ENCODE measurements at regions not wholly inside any gene's neighbourhood (a gene's known extent, or its start where the extent isn't known, plus 50 kb on each side); places are given as distances from the start of the nearest gene placed in this dataset.

DNA sequence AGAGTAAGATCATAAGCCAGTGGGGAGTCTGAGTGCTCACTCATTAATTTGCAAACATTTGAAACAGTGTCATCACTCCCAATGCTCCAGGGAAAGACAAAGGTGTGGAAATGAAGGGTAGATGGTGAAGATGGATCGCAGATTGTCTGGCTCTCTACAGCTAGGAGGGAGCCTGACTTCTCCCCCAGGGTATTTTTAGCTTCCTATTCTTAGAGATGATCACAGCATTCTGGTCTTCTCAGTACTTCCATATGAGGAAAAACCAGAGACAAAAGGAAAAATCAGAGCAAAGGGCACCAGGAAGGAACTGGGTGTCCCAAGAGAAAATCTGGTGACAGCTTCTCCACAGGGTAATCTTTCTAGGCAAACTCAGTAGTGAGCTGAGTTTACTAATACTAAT is 401.9 kb upstream of the GRIA1 start:
- Mint-ChIP-seq H3K4me3 (no peak overlapping the region), H3K36me3 (no peaks in the 10 kb centered on the region), H3K9me3 (peaks cover 0 to 8% (median 7%) of the 10 kb centered on the region in 3 donors), H3K4me1 (no peaks in the 10 kb centered on the region), H3K27ac (no peak overlapping the region), H3K27me3 (no peaks in the 10 kb centered on the region)
- H3K27me3 ChIP-seq (replicated peaks in 1 of 2; ENCODE audit: control insufficient read depth in 2 of 2, extremely low read depth in 1 of 2, insufficient read depth in 2 of 2, low read length in 1 of 2): no peaks in the 10 kb centered on the region
- H3K4me1 ChIP-seq (ENCODE audit: control insufficient read depth in 1 of 2, extremely low read depth in 1 of 2, insufficient read depth in 2 of 2, low read length in 2 of 2): no peaks in the 10 kb centered on the region
- no peaks in the 10 kb centered on the region for H3K36me3 ChIP-seq (ENCODE audit: control insufficient read depth in 2 of 2, extremely low read depth in 1 of 2, insufficient read depth in 1 of 2, low read length in 1 of 2)
- ATAC-seq (replicated peaks in 1 of 4): no peak
- no peak overlapping the region for H3K27ac ChIP-seq (ENCODE audit: low read length)
- H3K4me3 ChIP-seq (ENCODE audit: control insufficient read depth in 1 of 2, extremely low read depth in 1 of 2, low read length in 1 of 2): no peak overlapping the region
- no CpG with 5 or more reads among the region's 1 CpG for WGBS (ENCODE audit: insufficient coverage)
- no peaks in the 10 kb centered on the region for H3K9me3 ChIP-seq
- POLR2A ChIA-PET: no interaction called here
- DNase-seq: no peak
- CTCF ChIA-PET: no interaction called here

- DNase-seq (no peak), ATAC-seq (replicated peaks in 1 of 4) (no peak)
- no peak overlapping the region for H3K27ac ChIP-seq (ENCODE audit: low read length)
- CTCF ChIA-PET: no interaction called here
- H3K9me3 ChIP-seq: no peaks in the 10 kb centered on the region
- H3K4me1 ChIP-seq (ENCODE audit: control insufficient read depth in 1 of 2, extremely low read depth in 1 of 2, insufficient read depth in 2 of 2, low read length in 2 of 2): no peaks in the 10 kb centered on the region
- WGBS (ENCODE audit: insufficient coverage): no CpG with 5 or more reads among the region's 3 CpGs
- Mint-ChIP-seq H3K27me3 (no peaks in the 10 kb centered on the region), H3K36me3 (no peaks in the 10 kb centered on the region), H3K27ac (no peak overlapping the region), H3K4me3 (no peak overlapping the region), H3K9me3 (peaks cover 10 to 16% (median 11%) of the 10 kb centered on the region in 3 donors), H3K4me1 (no peaks in the 10 kb centered on the region)
- no peak overlapping the region for H3K4me3 ChIP-seq (ENCODE audit: control insufficient read depth in 1 of 2, extremely low read depth in 1 of 2, low read length in 1 of 2)
- H3K36me3 ChIP-seq (ENCODE audit: control insufficient read depth in 2 of 2, extremely low read depth in 1 of 2, insufficient read depth in 1 of 2, low read length in 1 of 2): no peaks in the 10 kb centered on the region
- POLR2A ChIA-PET: interaction anchor here in 1 of 2 donors (0.6 kb wide), 1 partner anchor 43 kb away, joined by 7 read pairs; no protein-coding TSS in a partner anchor
- no peaks in the 10 kb centered on the region for H3K27me3 ChIP-seq (replicated peaks in 1 of 2; ENCODE audit: control insufficient read depth in 2 of 2, extremely low read depth in 1 of 2, insufficient read depth in 2 of 2, low read length in 1 of 2)
These were observed 396.1 kb upstream of the GRIA1 start for GRCh38 chr5:153094333-153094732.

- H3K4me3 ChIP-seq (ENCODE audit: control insufficient read depth in 1 of 2, extremely low read depth in 1 of 2, low read length in 1 of 2): no peak overlapping the region
- Mint-ChIP-seq H3K27me3 (no peaks in the 10 kb centered on the region), H3K4me1 (no peaks in the 10 kb centered on the region), H3K36me3 (no peaks in the 10 kb centered on the region), H3K27ac (no peak overlapping the region), H3K4me3 (no peak overlapping the region), H3K9me3 (peaks cover 4 to 20% (median 10%) of the 10 kb centered on the region in 3 donors)
- CTCF ChIA-PET: no interaction called here
- DNase-seq (no peak), ATAC-seq (replicated peaks in 1 of 4) (no peak)
- no peaks in the 10 kb centered on the region for H3K36me3 ChIP-seq (ENCODE audit: control insufficient read depth in 2 of 2, extremely low read depth in 1 of 2, insufficient read depth in 1 of 2, low read length in 1 of 2)
- no peak overlapping the region for H3K27ac ChIP-seq (ENCODE audit: low read length)
- no peaks in the 10 kb centered on the region for H3K4me1 ChIP-seq (ENCODE audit: control insufficient read depth in 1 of 2, extremely low read depth in 1 of 2, insufficient read depth in 2 of 2, low read length in 2 of 2)
- no peaks in the 10 kb centered on the region for H3K27me3 ChIP-seq (replicated peaks in 1 of 2; ENCODE audit: control insufficient read depth in 2 of 2, extremely low read depth in 1 of 2, insufficient read depth in 2 of 2, low read length in 1 of 2)
- 93% methylated on average over 2 of the region's 4 CpGs for WGBS (ENCODE audit: insufficient coverage)
- H3K9me3 ChIP-seq: no peaks in the 10 kb centered on the region
- POLR2A ChIA-PET: no interaction called here
These were observed 394.1 kb upstream of the GRIA1 start for GRCh38 chr5:153096381-153096780.

GRCh38 chr5:153099328-153099727 is 391.1 kb upstream of the GRIA1 start:
- Mint-ChIP-seq H3K4me3 (no peak overlapping the region), H3K9me3 (peaks cover 0 to 16% (median 10%) of the 10 kb centered on the region in 3 donors), H3K27me3 (no peaks in the 10 kb centered on the region), H3K4me1 (no peaks in the 10 kb centered on the region), H3K27ac (no peak overlapping the region), H3K36me3 (no peaks in the 10 kb centered on the region)
- ATAC-seq (replicated peaks in 1 of 4): no peak
- ChIA-PET CTCF (no interaction called here), POLR2A (no interaction called here)
- WGBS (ENCODE audit: insufficient coverage): no CpG with 5 or more reads among the region's 1 CpG
- no peaks in the 10 kb centered on the region for H3K9me3 ChIP-seq
- no peak for DNase-seq
- H3K27ac ChIP-seq (ENCODE audit: low read length): no peak overlapping the region
- H3K27me3 ChIP-seq (replicated peaks in 1 of 2; ENCODE audit: control insufficient read depth in 2 of 2, extremely low read depth in 1 of 2, insufficient read depth in 2 of 2, low read length in 1 of 2): no peaks in the 10 kb centered on the region
- no peaks in the 10 kb centered on the region for H3K4me1 ChIP-seq (ENCODE audit: control insufficient read depth in 1 of 2, extremely low read depth in 1 of 2, insufficient read depth in 2 of 2, low read length in 2 of 2)
- H3K4me3 ChIP-seq (ENCODE audit: control insufficient read depth in 1 of 2, extremely low read depth in 1 of 2, low read length in 1 of 2): no peak overlapping the region
- H3K36me3 ChIP-seq (ENCODE audit: control insufficient read depth in 2 of 2, extremely low read depth in 1 of 2, insufficient read depth in 1 of 2, low read length in 1 of 2): no peaks in the 10 kb centered on the region

DNA sequence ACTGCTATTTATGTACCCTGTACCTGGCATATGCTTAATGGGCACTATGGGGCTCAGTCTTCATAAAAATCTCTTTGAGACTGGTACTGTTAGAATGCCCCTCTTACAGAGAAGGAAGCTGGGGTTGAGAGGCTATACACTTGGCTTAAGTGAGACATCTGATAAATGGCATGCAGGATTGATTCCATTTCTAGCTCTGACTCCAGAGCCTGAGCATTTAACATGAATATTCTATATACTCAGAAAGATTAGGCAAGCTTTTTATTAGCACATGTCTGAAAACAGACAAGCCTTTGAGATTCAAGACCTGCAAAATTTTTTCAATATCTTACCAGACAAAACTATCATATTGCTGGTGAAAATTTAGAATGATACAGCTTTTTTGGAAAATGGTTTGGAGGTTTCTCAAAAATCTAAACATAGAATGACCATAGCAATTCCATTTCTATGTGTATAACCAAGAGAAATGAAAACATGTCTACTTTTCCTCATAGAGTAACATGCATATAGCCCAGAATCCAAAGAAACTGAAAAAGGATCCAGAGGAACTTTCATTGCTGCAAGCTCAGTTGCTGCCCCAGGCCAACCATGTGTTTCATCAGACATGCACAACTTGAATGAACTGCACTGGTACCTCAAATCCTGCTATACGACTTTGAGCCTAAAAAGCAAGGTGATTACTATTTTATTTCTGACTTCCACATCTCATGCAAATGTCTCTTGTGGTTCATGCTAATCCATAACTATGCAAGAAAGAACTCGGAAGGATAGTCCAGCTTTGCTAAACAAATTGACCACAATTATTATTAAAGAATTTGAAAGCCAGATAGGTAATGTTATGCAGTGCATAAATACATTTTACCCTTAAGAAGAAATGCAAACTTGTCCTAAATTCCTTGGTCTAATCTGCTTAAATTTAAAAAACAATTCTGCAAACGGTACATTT is 389.0 kb upstream of the GRIA1 start:
- H3K4me1 ChIP-seq (ENCODE audit: control insufficient read depth in 1 of 2, extremely low read depth in 1 of 2, insufficient read depth in 2 of 2, low read length in 2 of 2): no peaks in the 10 kb centered on the region
- H3K4me3 Mint-ChIP-seq: no peak overlapping the region
- no peak overlapping the region for H3K27ac ChIP-seq (ENCODE audit: low read length)
- no peaks in the 10 kb centered on the region for H3K27me3 Mint-ChIP-seq
- no peaks in the 10 kb centered on the region for H3K4me1 Mint-ChIP-seq
- WGBS (ENCODE audit: insufficient coverage): 20% methylated on average over 1 of the region's 3 CpGs
- no peaks in the 10 kb centered on the region for H3K36me3 ChIP-seq (ENCODE audit: control insufficient read depth in 2 of 2, extremely low read depth in 1 of 2, insufficient read depth in 1 of 2, low read length in 1 of 2)
- ATAC-seq (replicated peaks in 1 of 4): no peak
- H3K27me3 ChIP-seq (replicated peaks in 1 of 2; ENCODE audit: control insufficient read depth in 2 of 2, extremely low read depth in 1 of 2, insufficient read depth in 2 of 2, low read length in 1 of 2): no peaks in the 10 kb centered on the region
- POLR2A ChIA-PET: no interaction called here
- H3K4me3 ChIP-seq (ENCODE audit: control insufficient read depth in 1 of 2, extremely low read depth in 1 of 2, low read length in 1 of 2): no peak overlapping the region
- CTCF ChIA-PET: no interaction called here
- peaks cover 3 to 17% (median 6%) of the 10 kb centered on the region in 3 donors for H3K9me3 Mint-ChIP-seq
- DNase-seq: no peak
- no peak overlapping the region for H3K27ac Mint-ChIP-seq
- no peaks in the 10 kb centered on the region for H3K36me3 Mint-ChIP-seq
- no peaks in the 10 kb centered on the region for H3K9me3 ChIP-seq

DNA sequence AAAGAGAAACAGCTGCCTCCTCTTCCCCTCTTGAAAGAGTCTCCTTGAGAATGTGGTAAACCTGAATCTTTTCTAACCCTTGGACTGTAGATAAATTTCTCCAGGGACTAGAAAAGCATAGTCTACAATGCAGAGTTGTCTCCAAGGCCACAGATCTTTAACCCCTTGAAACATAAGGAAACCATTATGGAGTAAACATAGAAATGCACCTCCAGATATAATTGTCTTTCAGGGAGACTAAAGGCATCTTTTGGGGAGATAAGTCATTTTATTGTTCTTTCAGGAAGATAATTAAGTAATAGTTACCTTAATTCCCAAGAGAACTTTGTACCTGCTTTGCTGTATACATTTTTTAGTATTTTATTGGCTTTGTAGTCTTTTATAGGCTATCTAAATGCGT is 373.6 kb upstream of the GRIA1 start:
- H3K9me3 ChIP-seq: no peaks in the 10 kb centered on the region
- ATAC-seq (replicated peaks in 1 of 4): no peak
- no peak overlapping the region for H3K27ac Mint-ChIP-seq

More for the DNA sequence above, 373.6 kb upstream of the GRIA1 start:
- H3K4me1 Mint-ChIP-seq: no peaks in the 10 kb centered on the region
- H3K4me3 ChIP-seq (ENCODE audit: control insufficient read depth in 1 of 2, extremely low read depth in 1 of 2, low read length in 1 of 2): no peak overlapping the region
- no peaks in the 10 kb centered on the region for H3K27me3 Mint-ChIP-seq
- H3K9me3 Mint-ChIP-seq: peaks cover 3 to 13% (median 3%) of the 10 kb centered on the region in 3 donors
- no peaks in the 10 kb centered on the region for H3K27me3 ChIP-seq (replicated peaks in 1 of 2; ENCODE audit: control insufficient read depth in 2 of 2, extremely low read depth in 1 of 2, insufficient read depth in 2 of 2, low read length in 1 of 2)
- ChIA-PET CTCF (no interaction called here), POLR2A (no interaction called here)
- no peaks in the 10 kb centered on the region for H3K36me3 ChIP-seq (ENCODE audit: control insufficient read depth in 2 of 2, extremely low read depth in 1 of 2, insufficient read depth in 1 of 2, low read length in 1 of 2)
- H3K36me3 Mint-ChIP-seq: no peaks in the 10 kb centered on the region
- no peak for DNase-seq
- H3K4me1 ChIP-seq (ENCODE audit: control insufficient read depth in 1 of 2, extremely low read depth in 1 of 2, insufficient read depth in 2 of 2, low read length in 2 of 2): no peaks in the 10 kb centered on the region
- no peak overlapping the region for H3K27ac ChIP-seq (ENCODE audit: low read length)
- WGBS (ENCODE audit: insufficient coverage): no CpG with 5 or more reads among the region's 1 CpG
- H3K4me3 Mint-ChIP-seq: no peak overlapping the region
